Astrocyte of the spinal cord (primary cell): ENCODE measurements at regions not wholly inside any gene's neighbourhood (a gene's known extent, or its start where the extent isn't known, plus 50 kb on each side); places are given as distances from the start of the nearest gene placed in this dataset.

Experiments
- DNase-seq: peaks from one replicate; pipeline ENCODE4 v3.0.0; 2011; ENCODE audit warnings: low read depth, low spot score
- H3K4me3 ChIP-seq: 2 replicates; pipeline ENCODE4 v1.5.1; 2011; ENCODE audit warnings: low read depth, mild to moderate bottlenecking, low read length, moderate library complexity
- CTCF ChIP-seq: IDR thresholded peaks from 2 replicates; pipeline ENCODE4 v1.5.1; 2012; ENCODE audit warnings: low read depth, mild to moderate bottlenecking, low read length, inconsistent platforms
- in situ Hi-C: cut with HindIII; loops from 2 replicates; pipeline ENCODE4 v1.10.0; 2017; ENCODE audit warnings: low sequenced_read_pairs

DNA sequence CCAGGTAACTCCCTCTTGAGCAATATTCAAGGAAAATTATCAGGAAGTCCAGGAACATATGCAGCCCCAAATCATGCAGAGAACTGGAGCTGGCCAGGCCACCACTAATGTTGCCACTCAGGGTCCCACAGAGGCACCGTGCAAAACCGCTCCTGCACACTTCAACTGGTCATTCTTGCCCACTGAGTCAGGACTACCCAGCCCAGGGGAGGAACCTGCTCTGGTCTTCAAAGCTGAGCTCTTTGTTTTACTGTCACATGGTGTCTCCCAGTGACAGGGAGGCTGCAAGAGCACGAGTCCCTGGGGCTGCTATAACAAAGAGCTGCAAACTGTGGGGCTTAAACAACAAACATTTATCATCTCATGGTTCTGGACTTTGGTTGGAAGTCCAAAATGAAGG is 336.0 kb upstream of the PRDM1 start:
- no peak for TF ChIP-seq CTCF
- DNase-seq, result no peak
- in situ Hi-C loops, result no loop called here
- H3K4me3 ChIP-seq, result no peak overlapping the region

DNA sequence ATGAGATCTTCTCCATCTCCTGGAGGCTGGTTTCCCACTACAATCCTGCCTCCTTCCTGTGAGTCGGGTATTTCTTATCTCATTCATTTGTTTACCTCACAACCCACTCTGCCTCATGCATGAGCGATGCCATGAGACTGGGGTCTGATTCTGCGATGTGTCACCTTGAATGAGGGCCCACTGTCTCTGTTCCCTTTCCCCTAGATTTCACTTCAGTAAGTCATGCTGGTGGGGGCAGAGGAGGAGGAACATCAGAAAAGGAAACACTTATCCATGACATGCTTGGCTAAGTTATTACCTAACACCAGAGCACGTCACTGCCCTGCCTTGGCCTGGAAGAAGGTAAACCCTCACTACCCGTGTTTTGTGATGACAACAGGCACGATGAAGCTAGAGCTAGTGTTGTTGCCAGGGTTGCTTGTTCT is 337.4 kb upstream of the PRDM1 start:
- DNase-seq, result no peak
- no peak for TF ChIP-seq CTCF
- no peak overlapping the region for H3K4me3 ChIP-seq
- in situ Hi-C loops, result no loop called here

- no peak overlapping the region for H3K4me3 ChIP-seq
- in situ Hi-C loops, result no loop called here
- no peak for DNase-seq
- no peak for TF ChIP-seq CTCF
Measured at GRCh38 chr6:105747823-105748405, 338.2 kb upstream of the PRDM1 start.

- no peak for DNase-seq
- in situ Hi-C loops, result no loop called here
Measured at GRCh38 chr6:105746509-105746908, 339.6 kb upstream of the PRDM1 start.

DNA sequence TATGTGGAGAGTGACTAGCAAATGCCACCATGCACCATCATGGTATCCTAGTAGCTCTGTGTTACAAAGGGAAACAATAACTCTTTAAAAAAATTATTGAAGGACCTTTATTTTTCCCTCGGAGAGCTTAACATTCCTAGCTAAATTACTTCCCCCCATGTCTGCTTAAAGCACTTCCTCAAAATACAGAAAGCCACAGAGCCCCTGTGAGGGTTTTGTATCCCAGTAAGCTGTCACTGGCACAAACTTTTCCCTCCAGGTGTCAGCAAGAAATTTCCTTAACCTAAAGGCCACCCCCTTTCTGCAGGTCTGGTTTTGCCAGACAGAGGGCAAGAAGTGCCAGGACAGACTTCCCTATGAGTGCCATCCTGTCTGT is 340.0 kb upstream of the PRDM1 start:
- no peak for DNase-seq
- no peak overlapping the region for H3K4me3 ChIP-seq
- no peak for TF ChIP-seq CTCF
- in situ Hi-C loops, result no loop called here

More at GRCh38 chr6:105746509-105746908, 339.6 kb upstream of the PRDM1 start:
- no peak for TF ChIP-seq CTCF
- H3K4me3 ChIP-seq, result no peak overlapping the region

- no peak for DNase-seq
- in situ Hi-C loops, result no loop called here
- no peak for TF ChIP-seq CTCF
- no peak overlapping the region for H3K4me3 ChIP-seq
Measured at GRCh38 chr6:105745464-105746129, 340.5 kb upstream of the PRDM1 start.

GRCh38 chr6:105744815-105745214 is 341.3 kb upstream of the PRDM1 start:
- no peak overlapping the region for H3K4me3 ChIP-seq
- DNase-seq, result no peak
- no peak for TF ChIP-seq CTCF
- in situ Hi-C loops, result no loop called here
